ENCODE measurements at regions not wholly inside any gene's neighbourhood (a gene's known extent, or its start where the extent isn't known, plus 50 kb on each side); places are given as distances from the start of the nearest gene placed in this dataset.

GRCh38 chr5:133756036-133756435, 143.7 kb upstream of the FSTL4 start:
- TF ChIP-seq ESRRG (CRISPR knock-in tag; IDR thresholded peaks at IDR 0.05): no peak
- no peak for TF ChIP-seq RARB (CRISPR knock-in tag; IDR thresholded peaks at IDR 0.05)
- TF ChIP-seq TCF4 (CRISPR knock-in tag; IDR thresholded peaks at IDR 0.05; ENCODE audit: borderline replicate concordance): no peak
